ENCODE measurements at regions not wholly inside any gene's neighbourhood (a gene's known extent, or its start where the extent isn't known, plus 50 kb on each side); places are given as distances from the start of the nearest gene placed in this dataset.

DNA sequence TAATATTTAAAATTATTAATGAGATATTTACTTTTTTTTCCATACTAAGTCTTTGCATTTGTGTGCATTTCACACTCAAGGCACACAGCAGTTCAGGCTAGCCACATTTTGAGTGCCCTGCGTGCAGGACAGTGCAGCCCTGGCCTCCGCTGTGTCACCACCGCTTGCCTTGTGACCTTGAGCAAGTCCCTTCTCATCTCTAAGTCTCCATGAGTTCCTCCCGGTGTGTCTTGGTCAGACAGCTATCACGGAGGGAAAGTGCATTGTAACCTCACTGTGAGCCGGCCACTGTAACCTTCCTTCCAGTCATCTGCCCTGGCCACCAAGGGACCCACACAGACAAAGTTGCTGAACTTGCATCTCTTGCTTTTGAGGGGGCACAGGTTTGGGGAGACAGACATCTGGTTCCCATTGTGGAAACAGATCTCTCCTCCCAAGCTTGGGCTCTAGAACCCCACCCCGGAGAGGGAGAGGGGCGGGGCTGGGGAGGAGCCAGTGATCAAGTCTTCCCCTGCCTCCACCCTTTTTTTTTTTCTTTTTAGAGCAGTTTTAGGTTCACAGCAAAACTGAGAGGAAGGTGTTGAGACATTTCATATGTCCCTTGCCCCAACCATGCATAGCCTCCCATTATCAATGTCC is 96.8 kb downstream of the C9orf50 start:
- Histone ChIP-seq H3K4me3 (ENCODE audit: low read depth, low read length) (no peak overlapping the region), H3K27me3 (replicated peaks) (no peaks in the 10 kb centered on the region), H3K27ac (no peak overlapping the region), H3K36me3 (replicated peaks) (no peaks in the 10 kb centered on the region)
- in situ Hi-C loops (cut with HindIII; ENCODE audit: low pct_ligation_motif_present, low sequenced_read_pairs) = no loop called here
- TF ChIP-seq, protein P1, sequence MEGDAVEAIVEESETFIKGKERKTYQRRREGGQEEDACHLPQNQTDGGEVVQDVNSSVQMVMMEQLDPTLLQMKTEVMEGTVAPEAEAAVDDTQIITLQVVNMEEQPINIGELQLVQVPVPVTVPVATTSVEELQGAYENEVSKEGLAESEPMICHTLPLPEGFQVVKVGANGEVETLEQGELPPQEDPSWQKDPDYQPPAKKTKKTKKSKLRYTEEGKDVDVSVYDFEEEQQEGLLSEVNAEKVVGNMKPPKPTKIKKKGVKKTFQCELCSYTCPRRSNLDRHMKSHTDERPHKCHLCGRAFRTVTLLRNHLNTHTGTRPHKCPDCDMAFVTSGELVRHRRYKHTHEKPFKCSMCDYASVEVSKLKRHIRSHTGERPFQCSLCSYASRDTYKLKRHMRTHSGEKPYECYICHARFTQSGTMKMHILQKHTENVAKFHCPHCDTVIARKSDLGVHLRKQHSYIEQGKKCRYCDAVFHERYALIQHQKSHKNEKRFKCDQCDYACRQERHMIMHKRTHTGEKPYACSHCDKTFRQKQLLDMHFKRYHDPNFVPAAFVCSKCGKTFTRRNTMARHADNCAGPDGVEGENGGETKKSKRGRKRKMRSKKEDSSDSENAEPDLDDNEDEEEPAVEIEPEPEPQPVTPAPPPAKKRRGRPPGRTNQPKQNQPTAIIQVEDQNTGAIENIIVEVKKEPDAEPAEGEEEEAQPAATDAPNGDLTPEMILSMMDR (IDR thresholded peaks at IDR 0.05; ENCODE audit: low read depth, low read length, missing control alignments) = no peak
- no peak for DNase-seq

DNA sequence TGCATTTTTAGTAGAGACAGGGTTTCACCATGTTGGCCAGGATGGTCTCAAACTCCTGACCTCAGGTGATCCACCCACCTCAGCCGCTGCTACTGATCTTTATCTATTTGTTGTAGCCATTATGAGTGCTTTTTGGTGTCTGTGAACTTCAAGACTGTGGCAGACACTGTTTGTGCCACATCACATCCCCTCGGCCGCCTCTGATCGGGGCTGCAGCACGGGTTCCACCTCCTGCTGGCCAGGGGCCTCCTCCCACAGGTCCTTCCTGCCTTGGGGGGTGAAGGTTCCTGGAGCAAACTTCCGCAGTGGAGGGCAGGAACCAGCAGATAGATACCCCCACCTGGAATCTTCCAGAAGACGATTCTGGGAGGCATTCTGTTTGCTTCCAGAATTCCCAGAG is 98.5 kb downstream of the C9orf50 start:
- TF ChIP-seq, protein P1 (IDR thresholded peaks at IDR 0.05; ENCODE audit: low read depth, low read length, missing control alignments) = no peak
- no peak for DNase-seq
- Histone ChIP-seq H3K36me3 (replicated peaks) (no peaks in the 10 kb centered on the region), H3K27ac (no peak overlapping the region), H3K4me3 (ENCODE audit: low read depth, low read length) (no peak overlapping the region), H3K27me3 (replicated peaks) (no peaks in the 10 kb centered on the region)
- in situ Hi-C loops (cut with HindIII; ENCODE audit: low pct_ligation_motif_present, low sequenced_read_pairs) = no loop called here

DNA sequence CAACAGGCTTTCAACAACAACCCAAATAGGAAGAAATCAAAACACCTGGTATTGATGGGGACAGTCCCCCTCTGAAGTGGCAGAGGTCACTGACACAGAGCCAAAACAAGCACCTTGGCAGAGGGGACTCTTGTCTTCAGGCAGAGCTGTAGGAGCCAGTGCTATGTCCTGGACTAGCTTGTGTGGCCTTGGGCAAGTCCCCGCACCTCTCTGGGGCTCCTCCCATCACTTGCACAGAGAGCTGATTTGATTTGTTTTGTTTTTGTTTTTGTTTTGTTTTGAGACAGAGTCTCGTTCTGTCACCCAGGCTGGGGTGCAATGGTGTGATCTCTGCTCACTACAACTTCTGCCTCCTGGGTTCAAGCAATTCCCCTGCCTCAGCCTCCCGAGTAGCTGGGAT is 100.8 kb downstream of the C9orf50 start:
- Histone ChIP-seq H3K27me3 (replicated peaks) (no peaks in the 10 kb centered on the region), H3K4me3 (ENCODE audit: low read depth, low read length) (no peak overlapping the region), H3K27ac (no peak overlapping the region), H3K36me3 (replicated peaks) (no peaks in the 10 kb centered on the region)
- in situ Hi-C loops (cut with HindIII; ENCODE audit: low pct_ligation_motif_present, low sequenced_read_pairs) = no loop called here
- no peak for DNase-seq
- TF ChIP-seq, protein P1 (IDR thresholded peaks at IDR 0.05; ENCODE audit: low read depth, low read length, missing control alignments) = no peak

DNA sequence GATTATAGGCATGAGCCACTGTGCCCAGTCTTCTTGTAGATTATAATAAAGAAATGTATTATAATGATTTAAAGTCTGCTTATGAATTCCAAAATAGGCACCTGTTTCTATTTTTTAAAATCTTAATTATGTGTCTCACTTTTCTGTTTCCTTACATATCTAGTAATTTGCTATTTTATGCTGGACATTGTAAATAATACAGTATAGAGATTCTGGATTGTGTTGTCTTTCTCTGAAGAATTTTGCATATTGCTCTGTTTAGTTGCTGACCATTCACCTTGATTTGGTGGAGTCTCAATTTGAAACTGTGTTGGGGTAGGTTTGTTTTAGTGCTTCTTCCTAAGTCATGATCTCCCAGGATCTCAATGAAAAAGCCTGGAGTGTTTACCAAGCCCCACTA is 102.8 kb downstream of the C9orf50 start:
- TF ChIP-seq, protein P1 (IDR thresholded peaks at IDR 0.05; ENCODE audit: low read depth, low read length, missing control alignments) = no peak
- no peak overlapping the region for H3K4me3 ChIP-seq (ENCODE audit: low read depth, low read length)
- no peak for DNase-seq
- no peak overlapping the region for H3K27ac ChIP-seq
- no peaks in the 10 kb centered on the region for H3K27me3 ChIP-seq (replicated peaks)
- no peaks in the 10 kb centered on the region for H3K36me3 ChIP-seq (replicated peaks)
- in situ Hi-C loops (cut with HindIII; ENCODE audit: low pct_ligation_motif_present, low sequenced_read_pairs) = no loop called here

DNA sequence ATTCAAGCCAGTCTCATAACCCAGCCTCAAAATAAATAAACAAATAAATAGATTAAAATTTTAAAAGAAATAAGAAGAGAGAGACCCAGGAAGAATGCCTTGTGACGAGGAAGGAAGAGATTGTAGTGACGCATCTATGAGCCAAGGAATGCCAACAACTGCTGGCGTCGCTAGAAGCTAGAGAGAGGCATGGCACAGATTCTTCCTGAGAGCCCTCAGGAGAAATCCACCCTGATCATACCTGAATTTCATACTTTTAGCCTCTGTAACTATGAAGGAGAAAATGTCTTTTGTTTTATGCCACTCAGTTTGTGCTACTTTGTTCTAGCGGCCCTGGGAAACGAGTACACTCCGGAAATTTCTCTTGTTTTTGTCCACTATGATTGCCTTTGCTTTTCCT is 103.9 kb downstream of the C9orf50 start:
- in situ Hi-C loops (cut with HindIII; ENCODE audit: low pct_ligation_motif_present, low sequenced_read_pairs) = no loop called here
- no peak overlapping the region for H3K4me3 ChIP-seq (ENCODE audit: low read depth, low read length)
- H3K36me3 ChIP-seq (replicated peaks) = no peaks in the 10 kb centered on the region
- H3K27ac ChIP-seq = no peak overlapping the region
- TF ChIP-seq, protein P1 (IDR thresholded peaks at IDR 0.05; ENCODE audit: low read depth, low read length, missing control alignments) = no peak
- no peaks in the 10 kb centered on the region for H3K27me3 ChIP-seq (replicated peaks)
- DNase-seq = no peak

DNA sequence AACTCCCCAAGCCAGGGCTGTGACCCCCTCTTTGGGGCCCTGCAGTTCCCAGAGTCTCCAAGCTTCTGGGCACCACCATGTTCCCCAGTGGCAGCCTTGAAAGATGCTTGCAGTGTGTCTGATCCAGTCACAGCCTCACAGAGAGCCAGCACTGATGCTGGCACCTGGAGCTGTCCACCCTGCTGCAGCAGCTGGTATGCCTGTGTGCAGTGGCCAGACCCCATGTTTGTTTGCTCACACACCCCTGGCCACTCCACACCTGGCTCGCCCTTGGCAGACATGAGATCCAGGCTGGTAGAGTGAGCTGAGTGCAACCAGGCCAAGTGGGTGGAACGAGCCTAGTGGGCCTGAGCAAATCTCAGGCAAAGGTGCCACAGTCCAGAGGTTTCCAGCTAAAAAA is 106.0 kb downstream of the C9orf50 start:
- in situ Hi-C loops (cut with HindIII; ENCODE audit: low pct_ligation_motif_present, low sequenced_read_pairs) = no loop called here
- H3K27ac ChIP-seq = no peak overlapping the region
- no peak overlapping the region for H3K4me3 ChIP-seq (ENCODE audit: low read depth, low read length)
- no peaks in the 10 kb centered on the region for H3K27me3 ChIP-seq (replicated peaks)
- H3K36me3 ChIP-seq (replicated peaks) = no peaks in the 10 kb centered on the region
- TF ChIP-seq, protein P1 (IDR thresholded peaks at IDR 0.05; ENCODE audit: low read depth, low read length, missing control alignments) = no peak
- no peak for DNase-seq

All from brain microvascular endothelial cell (primary cell).